HL-60 (cell line): ENCODE measurements at regions not wholly inside any gene's neighbourhood (a gene's known extent, or its start where the extent isn't known, plus 50 kb on each side); places are given as distances from the start of the nearest gene placed in this dataset.

Source experiments
- DNase-seq, 2 experiments: peaks; one replicate each; pipeline ENCODE4 v3.0.0-alpha.2; 2010 to 2020; ENCODE audit warnings: low read depth in 1 of 2, low spot score in 1 of 2
- H3K27ac ChIP-seq: fragments of 250-450 bp; sonication (Bioruptor Pico); replicated peaks from 2 replicates; pipeline ENCODE4 v1.5.1; 2020; ENCODE audit warnings: mild to moderate bottlenecking, moderate library complexity
- H3K27me3 ChIP-seq: fragments of 250-450 bp; sonication (Bioruptor Pico); 2 replicates; pipeline ENCODE4 v1.5.1; 2021; ENCODE audit warnings: mild to moderate bottlenecking, moderate library complexity; ENCODE audit not compliant: insufficient read depth, poor library complexity, severe bottlenecking
- H3K4me3 ChIP-seq: replicated peaks from 2 replicates; pipeline ENCODE4 v1.5.1; 2011; ENCODE audit warnings: mild to moderate bottlenecking, control low read depth, low read length; ENCODE audit not compliant: insufficient read depth
- GABPA ChIP-seq: IDR thresholded peaks from 2 replicates; pipeline ENCODE4 v1.6.1; 2012; ENCODE audit warnings: low read depth
- POLR2AphosphoS5 ChIP-seq: IDR thresholded peaks from 2 replicates; pipeline ENCODE4 v1.6.1; 2012; ENCODE audit warnings: low read depth
- SPI1 ChIP-seq: IDR thresholded peaks from 2 replicates; pipeline ENCODE4 v1.6.1; 2012; ENCODE audit warnings: low read depth, mild to moderate bottlenecking, borderline replicate concordance
- TF ChIP-seq, protein P1 (sequence below): IDR thresholded peaks from one replicate; pipeline ENCODE4 v1.5.1; 2011; ENCODE audit warnings: low read length, control low read depth, inconsistent platforms; ENCODE audit not compliant: insufficient read depth
- TF ChIP-seq, protein P2 (sequence below): IDR thresholded peaks from 2 replicates; pipeline ENCODE4 v1.6.1; 2012; ENCODE audit warnings: low read depth; ENCODE audit not compliant: insufficient replicate concordance

DNA sequence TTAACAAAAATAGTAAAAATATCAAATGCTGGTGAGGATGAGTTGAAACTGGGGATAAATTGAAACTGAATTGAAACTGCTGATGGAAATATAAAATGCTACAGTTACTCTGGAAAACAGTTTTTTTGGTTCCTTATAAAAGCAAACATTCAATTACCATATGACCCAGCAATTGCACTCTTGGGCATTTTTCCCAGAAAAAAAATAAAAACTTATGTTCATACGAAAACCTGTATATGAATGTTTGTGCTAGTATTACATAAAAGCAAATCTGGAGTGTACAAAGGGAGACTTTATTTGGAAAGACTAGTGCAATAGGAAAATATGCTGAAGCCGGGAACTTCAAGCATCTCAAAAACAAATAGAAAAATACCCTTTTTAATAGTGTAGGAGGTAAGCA, 857.9 kb upstream of the CADM2 start:
- TF ChIP-seq POLR2AphosphoS5 = no peak
- TF ChIP-seq, protein P1, sequence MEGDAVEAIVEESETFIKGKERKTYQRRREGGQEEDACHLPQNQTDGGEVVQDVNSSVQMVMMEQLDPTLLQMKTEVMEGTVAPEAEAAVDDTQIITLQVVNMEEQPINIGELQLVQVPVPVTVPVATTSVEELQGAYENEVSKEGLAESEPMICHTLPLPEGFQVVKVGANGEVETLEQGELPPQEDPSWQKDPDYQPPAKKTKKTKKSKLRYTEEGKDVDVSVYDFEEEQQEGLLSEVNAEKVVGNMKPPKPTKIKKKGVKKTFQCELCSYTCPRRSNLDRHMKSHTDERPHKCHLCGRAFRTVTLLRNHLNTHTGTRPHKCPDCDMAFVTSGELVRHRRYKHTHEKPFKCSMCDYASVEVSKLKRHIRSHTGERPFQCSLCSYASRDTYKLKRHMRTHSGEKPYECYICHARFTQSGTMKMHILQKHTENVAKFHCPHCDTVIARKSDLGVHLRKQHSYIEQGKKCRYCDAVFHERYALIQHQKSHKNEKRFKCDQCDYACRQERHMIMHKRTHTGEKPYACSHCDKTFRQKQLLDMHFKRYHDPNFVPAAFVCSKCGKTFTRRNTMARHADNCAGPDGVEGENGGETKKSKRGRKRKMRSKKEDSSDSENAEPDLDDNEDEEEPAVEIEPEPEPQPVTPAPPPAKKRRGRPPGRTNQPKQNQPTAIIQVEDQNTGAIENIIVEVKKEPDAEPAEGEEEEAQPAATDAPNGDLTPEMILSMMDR = no peak
- no peak for TF ChIP-seq SPI1
- TF ChIP-seq, protein P2, sequence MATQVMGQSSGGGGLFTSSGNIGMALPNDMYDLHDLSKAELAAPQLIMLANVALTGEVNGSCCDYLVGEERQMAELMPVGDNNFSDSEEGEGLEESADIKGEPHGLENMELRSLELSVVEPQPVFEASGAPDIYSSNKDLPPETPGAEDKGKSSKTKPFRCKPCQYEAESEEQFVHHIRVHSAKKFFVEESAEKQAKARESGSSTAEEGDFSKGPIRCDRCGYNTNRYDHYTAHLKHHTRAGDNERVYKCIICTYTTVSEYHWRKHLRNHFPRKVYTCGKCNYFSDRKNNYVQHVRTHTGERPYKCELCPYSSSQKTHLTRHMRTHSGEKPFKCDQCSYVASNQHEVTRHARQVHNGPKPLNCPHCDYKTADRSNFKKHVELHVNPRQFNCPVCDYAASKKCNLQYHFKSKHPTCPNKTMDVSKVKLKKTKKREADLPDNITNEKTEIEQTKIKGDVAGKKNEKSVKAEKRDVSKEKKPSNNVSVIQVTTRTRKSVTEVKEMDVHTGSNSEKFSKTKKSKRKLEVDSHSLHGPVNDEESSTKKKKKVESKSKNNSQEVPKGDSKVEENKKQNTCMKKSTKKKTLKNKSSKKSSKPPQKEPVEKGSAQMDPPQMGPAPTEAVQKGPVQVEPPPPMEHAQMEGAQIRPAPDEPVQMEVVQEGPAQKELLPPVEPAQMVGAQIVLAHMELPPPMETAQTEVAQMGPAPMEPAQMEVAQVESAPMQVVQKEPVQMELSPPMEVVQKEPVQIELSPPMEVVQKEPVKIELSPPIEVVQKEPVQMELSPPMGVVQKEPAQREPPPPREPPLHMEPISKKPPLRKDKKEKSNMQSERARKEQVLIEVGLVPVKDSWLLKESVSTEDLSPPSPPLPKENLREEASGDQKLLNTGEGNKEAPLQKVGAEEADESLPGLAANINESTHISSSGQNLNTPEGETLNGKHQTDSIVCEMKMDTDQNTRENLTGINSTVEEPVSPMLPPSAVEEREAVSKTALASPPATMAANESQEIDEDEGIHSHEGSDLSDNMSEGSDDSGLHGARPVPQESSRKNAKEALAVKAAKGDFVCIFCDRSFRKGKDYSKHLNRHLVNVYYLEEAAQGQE = no peak
- TF ChIP-seq GABPA = no peak
- Histone ChIP-seq H3K27me3 (no peaks in the 10 kb centered on the region), H3K4me3 (no peak overlapping the region), H3K27ac (no peak overlapping the region)
- DNase-seq = no peak

DNA sequence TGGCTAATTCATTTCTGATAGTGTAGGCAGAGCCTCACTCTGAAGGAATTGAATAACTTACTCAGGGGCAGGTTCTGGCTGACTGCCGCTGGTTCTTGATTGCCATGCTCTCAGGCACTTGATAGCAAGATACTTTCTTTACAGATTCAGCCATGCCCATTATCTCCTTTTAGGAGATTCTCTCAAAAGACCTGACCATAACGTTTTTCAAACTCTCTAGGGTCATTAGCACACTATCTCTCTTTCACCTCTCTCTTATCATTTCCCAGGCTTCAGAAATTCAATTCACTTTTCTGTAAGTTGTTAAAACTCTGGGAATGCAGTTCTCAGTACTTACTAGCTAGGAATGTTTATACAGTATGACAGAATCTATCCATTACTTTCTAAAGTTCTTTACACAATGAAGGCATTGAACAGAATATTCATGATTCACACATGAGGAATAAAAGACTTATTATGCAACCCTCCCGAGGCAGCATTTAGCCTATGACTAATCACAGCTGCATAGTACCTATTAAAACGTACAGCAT, 850.3 kb upstream of the CADM2 start:
- H3K4me3 ChIP-seq = no peak overlapping the region
- DNase-seq = no peak
- H3K27me3 ChIP-seq = no peaks in the 10 kb centered on the region
- no peak for TF ChIP-seq SPI1
- TF ChIP-seq, protein P2 = no peak
- H3K27ac ChIP-seq = no peak overlapping the region

DNA sequence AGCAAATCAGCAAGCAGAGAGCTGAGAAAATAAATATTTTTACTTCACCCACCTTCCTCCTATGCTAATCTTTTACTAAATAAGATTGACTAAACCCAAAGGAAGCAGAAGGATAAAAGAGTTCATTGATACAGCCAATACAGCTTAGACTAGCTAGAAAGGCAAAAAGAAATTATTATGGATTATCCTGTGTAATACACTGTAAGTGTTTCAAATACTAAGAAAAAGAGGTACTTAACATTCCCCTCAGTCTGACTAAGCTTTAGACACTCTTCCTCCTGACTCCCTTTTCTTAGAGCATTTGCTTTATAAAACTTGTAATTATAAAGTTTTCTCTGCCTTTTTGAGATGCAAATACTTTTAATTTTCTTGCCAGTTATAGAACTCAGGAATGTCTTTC, 848.9 kb upstream of the CADM2 start:
- no peak for DNase-seq
- H3K27me3 ChIP-seq = no peaks in the 10 kb centered on the region
- no peak overlapping the region for H3K4me3 ChIP-seq
- TF ChIP-seq GABPA (no peak), POLR2AphosphoS5 (no peak)
- TF ChIP-seq, protein P1 = no peak
- no peak overlapping the region for H3K27ac ChIP-seq

DNA sequence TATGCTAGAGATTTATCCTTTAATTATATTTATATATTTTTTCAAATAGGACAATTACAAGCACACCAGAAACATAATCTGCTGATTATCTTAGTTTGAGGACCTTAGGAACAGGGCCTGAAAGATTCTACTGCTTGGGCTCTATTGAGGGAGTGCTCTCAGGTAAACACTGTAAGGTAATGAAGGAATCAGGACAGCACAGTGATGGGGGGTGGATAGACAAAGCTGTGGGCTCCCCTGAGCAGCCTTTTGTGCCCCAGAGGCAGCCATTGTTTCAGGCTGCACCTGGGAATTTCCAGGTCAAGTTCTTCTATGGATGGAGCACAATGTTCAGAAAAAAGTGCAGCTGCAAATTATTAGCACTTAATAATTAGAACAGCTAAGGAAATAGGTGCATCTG, 848.0 kb upstream of the CADM2 start:
- Histone ChIP-seq H3K27ac (no peak overlapping the region), H3K4me3 (no peak overlapping the region), H3K27me3 (no peaks in the 10 kb centered on the region)
- no peak for DNase-seq
- no peak for TF ChIP-seq SPI1
- no peak for TF ChIP-seq GABPA
- TF ChIP-seq, protein P2 = no peak
- TF ChIP-seq, protein P1 = no peak
- no peak for TF ChIP-seq POLR2AphosphoS5
